Thyroid gland (tissue), 4 donors: ENCODE measurements at regions not wholly inside any gene's neighbourhood (a gene's known extent, or its start where the extent isn't known, plus 50 kb on each side); places are given as distances from the start of the nearest gene placed in this dataset.

Experiments
- DNase-seq, 2 donors: peaks; one replicate each; pipeline ENCODE4 v3.0.0-alpha.2; 2019
- H3K27ac ChIP-seq, 3 donors: fragments of 200-600 bp; sonication (generic); 1 replicate in 2 of 3; 2 replicates in 1 of 3; pipeline ENCODE4 v1.5.1; 2016 to 2019; ENCODE audit warnings: mild to moderate bottlenecking in 1 of 3, moderate library complexity in 1 of 3
- H3K27me3 ChIP-seq: fragments of 200-600 bp; sonication (generic); one replicate; pipeline ENCODE4 v1.5.1; 2019
- H3K36me3 ChIP-seq, 2 donors: fragments of 200-600 bp; sonication (generic); one replicate each; pipeline ENCODE4 v1.5.1; 2016 to 2019
- H3K4me1 ChIP-seq, 2 donors: fragments of 200-600 bp; sonication (generic); one replicate each; pipeline ENCODE4 v1.5.1; 2017 to 2019
- H3K4me3 ChIP-seq, 3 donors: fragments of 200-600 bp; sonication (generic); replicated peaks in 1 of 3; 1 replicate in 2 of 3; 2 replicates in 1 of 3; pipeline ENCODE4 v1.5.1; 2016; ENCODE audit warnings: mild to moderate bottlenecking in 1 of 3
- H3K9me3 ChIP-seq: fragments of 200-600 bp; sonication (generic); one replicate; pipeline ENCODE4 v1.5.1; 2017
- POLR2A ChIP-seq, 2 donors: fragments of 450-650 bp; IDR thresholded peaks; one replicate each; pipeline ENCODE4 v1.6.1; 2017; ENCODE audit warnings: antibody characterized with exemption in 2 of 2, mild to moderate bottlenecking in 2 of 2, moderate library complexity in 1 of 2
- WGBS, 2 donors: methylation state at CpG; one replicate each; pipeline ENCODE4 v1.1.5; 2017; 5-methylcytosine and 5-hydroxymethylcytosine counted together
- intact Hi-C: fragments of 100-400 bp; cut with DNase I; formaldehyde crosslinking; loops from one replicate; pipeline ENCODE4 v1.15.1; 2023
- TF ChIP-seq, protein P1 (sequence below), 6 experiments: fragments of 200-600 bp in 3 of 6; fragments of 450-650 bp in 3 of 6; sonication (generic) in 3 of 6; IDR thresholded peaks; one replicate each; pipeline ENCODE4 v1.5.1; 2016 to 2019; ENCODE audit warnings: antibody characterized with exemption in 6 of 6, mild to moderate bottlenecking in 2 of 6, inconsistent platforms in 1 of 6, moderate library complexity in 1 of 6

GRCh38 chr15:98282656-98283332, 322.3 kb downstream of the ARRDC4 start:
- no peak for DNase-seq
- intact Hi-C loops = no loop called here
- no peak overlapping the region for H3K4me3 ChIP-seq
- H3K27ac ChIP-seq = no peak overlapping the region
- 45 to 46% methylated on average over 5 of the region's 5 CpGs for WGBS, 2 donors
- no peaks in the 10 kb centered on the region for H3K4me1 ChIP-seq
- H3K27me3 ChIP-seq = no peaks in the 10 kb centered on the region
- TF ChIP-seq POLR2A (IDR thresholded peaks at IDR 0.05) = no peak
- TF ChIP-seq, protein P1, sequence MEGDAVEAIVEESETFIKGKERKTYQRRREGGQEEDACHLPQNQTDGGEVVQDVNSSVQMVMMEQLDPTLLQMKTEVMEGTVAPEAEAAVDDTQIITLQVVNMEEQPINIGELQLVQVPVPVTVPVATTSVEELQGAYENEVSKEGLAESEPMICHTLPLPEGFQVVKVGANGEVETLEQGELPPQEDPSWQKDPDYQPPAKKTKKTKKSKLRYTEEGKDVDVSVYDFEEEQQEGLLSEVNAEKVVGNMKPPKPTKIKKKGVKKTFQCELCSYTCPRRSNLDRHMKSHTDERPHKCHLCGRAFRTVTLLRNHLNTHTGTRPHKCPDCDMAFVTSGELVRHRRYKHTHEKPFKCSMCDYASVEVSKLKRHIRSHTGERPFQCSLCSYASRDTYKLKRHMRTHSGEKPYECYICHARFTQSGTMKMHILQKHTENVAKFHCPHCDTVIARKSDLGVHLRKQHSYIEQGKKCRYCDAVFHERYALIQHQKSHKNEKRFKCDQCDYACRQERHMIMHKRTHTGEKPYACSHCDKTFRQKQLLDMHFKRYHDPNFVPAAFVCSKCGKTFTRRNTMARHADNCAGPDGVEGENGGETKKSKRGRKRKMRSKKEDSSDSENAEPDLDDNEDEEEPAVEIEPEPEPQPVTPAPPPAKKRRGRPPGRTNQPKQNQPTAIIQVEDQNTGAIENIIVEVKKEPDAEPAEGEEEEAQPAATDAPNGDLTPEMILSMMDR (IDR thresholded peaks at IDR 0.05) = no peak
- H3K36me3 ChIP-seq = no peaks in the 10 kb centered on the region
- no peaks in the 10 kb centered on the region for H3K9me3 ChIP-seq

GRCh38 chr15:98286200-98286599, 325.7 kb downstream of the ARRDC4 start:
- no peak overlapping the region for H3K27ac ChIP-seq
- H3K9me3 ChIP-seq = no peaks in the 10 kb centered on the region
- H3K4me3 ChIP-seq = no peak overlapping the region
- intact Hi-C loops = no loop called here
- H3K4me1 ChIP-seq = no peaks in the 10 kb centered on the region
- no peaks in the 10 kb centered on the region for H3K27me3 ChIP-seq
- H3K36me3 ChIP-seq = no peaks in the 10 kb centered on the region
- TF ChIP-seq, protein P1 (IDR thresholded peaks at IDR 0.05) = no peak
- TF ChIP-seq POLR2A (IDR thresholded peaks at IDR 0.05) = no peak
- 62 to 72% methylated on average over 5 of the region's 5 CpGs for WGBS, 2 donors
- no peak for DNase-seq

DNA sequence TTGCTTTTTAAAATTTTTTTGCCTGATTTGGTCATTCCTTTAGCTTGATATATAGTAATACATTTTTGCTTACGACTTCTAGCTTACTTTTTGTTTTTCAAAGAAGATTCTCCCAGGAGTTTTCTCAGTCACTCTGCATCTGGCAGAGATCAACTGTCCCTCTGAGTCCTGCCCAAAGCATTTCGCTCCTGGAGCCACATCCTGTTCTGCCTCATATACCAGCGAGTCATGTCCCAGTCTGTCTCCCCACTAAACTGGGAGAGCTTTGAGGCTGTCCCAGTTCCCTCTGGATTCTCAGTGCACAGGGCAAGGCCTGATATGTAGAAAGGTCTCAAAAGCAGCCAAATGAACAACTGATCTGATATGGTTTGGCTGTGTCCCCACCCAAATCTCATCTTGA, 326.3 kb downstream of the ARRDC4 start:
- no peaks in the 10 kb centered on the region for H3K27me3 ChIP-seq
- no peaks in the 10 kb centered on the region for H3K9me3 ChIP-seq
- intact Hi-C loops = no loop called here
- H3K4me1 ChIP-seq = no peaks in the 10 kb centered on the region
- no peak overlapping the region for H3K27ac ChIP-seq
- no peaks in the 10 kb centered on the region for H3K36me3 ChIP-seq
- TF ChIP-seq POLR2A (IDR thresholded peaks at IDR 0.05) = no peak
- TF ChIP-seq, protein P1 (IDR thresholded peaks at IDR 0.05) = no peak
- no peak overlapping the region for H3K4me3 ChIP-seq
- 75 to 79% methylated on average over 3 of the region's 3 CpGs for WGBS, 2 donors
- no peak for DNase-seq

DNA sequence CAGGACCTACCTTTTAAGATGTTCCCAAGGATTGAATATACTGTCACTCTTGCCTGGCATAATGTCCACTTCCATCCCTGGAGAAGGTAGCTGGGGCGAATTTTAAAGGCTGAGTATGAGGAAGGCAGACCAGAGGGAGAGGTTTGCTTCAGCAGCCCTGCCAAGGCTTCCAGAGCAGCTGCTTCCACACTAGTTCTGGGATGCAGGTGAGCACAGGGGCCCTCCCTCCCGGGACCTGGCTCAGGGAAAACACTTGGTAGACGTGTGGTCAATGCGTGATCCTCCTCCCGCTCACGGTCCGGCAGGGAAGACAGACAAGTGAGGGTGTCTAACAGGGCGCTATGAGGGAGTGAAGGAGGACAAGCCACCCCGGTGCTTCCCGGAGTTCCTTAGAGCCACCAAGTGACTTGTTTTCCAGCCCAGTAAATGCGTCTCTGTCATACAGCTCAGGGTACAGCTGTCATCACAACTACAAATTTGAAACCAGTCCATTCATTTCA, 327.6 kb downstream of the ARRDC4 start:
- Histone ChIP-seq H3K9me3 (no peaks in the 10 kb centered on the region), H3K4me1 (no peaks in the 10 kb centered on the region), H3K36me3 (no peaks in the 10 kb centered on the region), H3K27me3 (no peaks in the 10 kb centered on the region), H3K4me3 (no peak overlapping the region), H3K27ac (no peak overlapping the region)
- TF ChIP-seq, protein P1 (IDR thresholded peaks at IDR 0.05) = no peak
- TF ChIP-seq POLR2A (IDR thresholded peaks at IDR 0.05) = no peak
- WGBS, 2 donors = 80 to 89% methylated on average over 11 of the region's 11 CpGs
- intact Hi-C loops = no loop called here
- no peak for DNase-seq

DNA sequence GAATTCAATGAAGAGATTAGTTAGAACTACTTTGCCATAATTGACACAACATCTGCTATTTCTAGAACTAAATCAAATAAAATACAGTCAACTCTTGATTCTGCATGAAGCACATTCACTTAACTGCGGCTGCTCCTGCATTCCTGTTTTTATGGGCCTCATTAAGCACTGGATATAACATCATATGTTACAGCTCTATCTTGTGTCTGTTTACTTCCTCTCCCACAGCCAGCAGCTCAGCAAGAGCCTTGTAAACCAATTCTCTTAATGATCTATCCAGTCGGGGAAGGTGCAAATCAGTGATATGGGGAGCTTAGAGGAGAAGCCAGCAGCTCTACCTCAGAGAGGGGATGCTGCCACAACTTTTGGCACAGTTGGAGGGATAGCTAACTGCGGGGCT, 329.2 kb downstream of the ARRDC4 start:
- no peaks in the 10 kb centered on the region for H3K27me3 ChIP-seq
- no peak overlapping the region for H3K4me3 ChIP-seq
- no peak overlapping the region for H3K27ac ChIP-seq
- H3K36me3 ChIP-seq = no peaks in the 10 kb centered on the region
- DNase-seq = no peak
- no peaks in the 10 kb centered on the region for H3K4me1 ChIP-seq
- 51 to 55% methylated on average over 3 of the region's 3 CpGs for WGBS, 2 donors
- TF ChIP-seq POLR2A (IDR thresholded peaks at IDR 0.05) = no peak
- TF ChIP-seq, protein P1 (IDR thresholded peaks at IDR 0.05) = no peak
- H3K9me3 ChIP-seq = no peaks in the 10 kb centered on the region
- intact Hi-C loops = no loop called here
